Loucy (cell line): ENCODE measurements at regions not wholly inside any gene's neighbourhood (a gene's known extent, or its start where the extent isn't known, plus 50 kb on each side); places are given as distances from the start of the nearest gene placed in this dataset.

ENCODE experiments used
- H2AFZ ChIP-seq: fragments of 200-600 bp; sonication (generic); 2 replicates; pipeline ENCODE4 v1.6.0; 2016; ENCODE audit warnings: antibody characterized with exemption, mild to moderate bottlenecking, low read length, moderate library complexity
- H3F3A ChIP-seq: fragments of 200-600 bp; 2 replicates; pipeline ENCODE4 v1.6.0; 2016; ENCODE audit warnings: antibody characterized with exemption, low read depth, mild to moderate bottlenecking
- H3K27me3 ChIP-seq: fragments of 200-600 bp; sonication (generic); 2 replicates; pipeline ENCODE4 v1.6.1; 2014; ENCODE audit warnings: low read length, mild to moderate bottlenecking; ENCODE audit not compliant: insufficient read depth, poor library complexity, severe bottlenecking
- H3K36me3 ChIP-seq: fragments of 200-600 bp; sonication (generic); 2 replicates; pipeline ENCODE4 v1.6.1; 2016; ENCODE audit warnings: low read length; ENCODE audit not compliant: insufficient read depth
- H3K4me1 ChIP-seq: fragments of 200-600 bp; sonication (generic); 2 replicates; pipeline ENCODE4 v1.5.1; 2014; ENCODE audit warnings: low read length, mild to moderate bottlenecking; ENCODE audit not compliant: insufficient read depth, poor library complexity, severe bottlenecking
- H3K4me2 ChIP-seq: fragments of 200-600 bp; sonication (generic); 2 replicates; pipeline ENCODE4 v1.6.0; 2014; ENCODE audit warnings: antibody characterized with exemption, low read length, low read depth, mild to moderate bottlenecking; ENCODE audit not compliant: poor library complexity, severe bottlenecking
- H3K4me3 ChIP-seq: fragments of 200-600 bp; sonication (generic); 2 replicates; pipeline ENCODE4 v1.5.1; 2014; ENCODE audit warnings: low read length, mild to moderate bottlenecking, mixed read lengths; ENCODE audit not compliant: poor library complexity, severe bottlenecking
- H3K79me2 ChIP-seq: fragments of 200-600 bp; sonication (generic); 2 replicates; pipeline ENCODE4 v1.6.1; 2014; ENCODE audit warnings: low read length; ENCODE audit not compliant: insufficient read depth
- H3K9ac ChIP-seq: fragments of 200-600 bp; sonication (generic); 2 replicates; pipeline ENCODE4 v1.6.0; 2014; ENCODE audit warnings: mild to moderate bottlenecking, low read depth, low read length, moderate library complexity; ENCODE audit not compliant: poor library complexity, severe bottlenecking
- H3K9me2 ChIP-seq: fragments of 200-600 bp; sonication (generic); replicated peaks from 2 replicates; pipeline ENCODE4 v1.6.1; 2016; ENCODE audit warnings: low read depth, low read length, mixed read lengths
- H3K9me3 ChIP-seq: fragments of 200-600 bp; sonication (generic); 2 replicates; pipeline ENCODE4 v1.6.1; 2014; ENCODE audit warnings: mild to moderate bottlenecking, antibody characterized with exemption, low read length, low read depth; ENCODE audit not compliant: insufficient read depth
- H4K20me1 ChIP-seq: fragments of 200-600 bp; sonication (generic); 2 replicates; pipeline ENCODE4 v1.6.0; 2014; ENCODE audit warnings: antibody characterized with exemption, low read length, mild to moderate bottlenecking; ENCODE audit not compliant: insufficient read depth, poor library complexity, severe bottlenecking
- CTCF ChIP-seq: fragments of 200-600 bp; sonication (generic); conservative IDR thresholded peaks from 2 replicates; pipeline ENCODE4 v1.5.1; 2014; ENCODE audit warnings: mild to moderate bottlenecking, antibody characterized with exemption, low read length
- EZH2phosphoT487 ChIP-seq: fragments of 200-600 bp; IDR thresholded peaks from 2 replicates; pipeline ENCODE4 v1.6.1; 2018; ENCODE audit warnings: antibody characterized with exemption, mild to moderate bottlenecking, moderate library complexity, borderline replicate concordance

- H3K4me2 ChIP-seq: no peak overlapping the region
- H3K4me3 ChIP-seq: no peak overlapping the region
- H3K9ac ChIP-seq: no peak overlapping the region
- no peaks in the 10 kb centered on the region for H3F3A ChIP-seq
- no peaks in the 10 kb centered on the region for H3K9me3 ChIP-seq
- peaks cover 7% of the 10 kb centered on the region for H3K4me1 ChIP-seq
- no peaks in the 10 kb centered on the region for H3K9me2 ChIP-seq
- no peak overlapping the region for H2AFZ ChIP-seq
- H3K79me2 ChIP-seq: no peaks in the 10 kb centered on the region
- TF ChIP-seq CTCF: no peak
- TF ChIP-seq EZH2phosphoT487: no peak
- H3K36me3 ChIP-seq: no peaks in the 10 kb centered on the region
- H4K20me1 ChIP-seq: no peaks in the 10 kb centered on the region
- no peaks in the 10 kb centered on the region for H3K27me3 ChIP-seq
Observed at GRCh38 chr22:22362936-22363335, 118.3 kb downstream of the VPREB1 start.

- Histone ChIP-seq H3K4me1 (peaks cover 7% of the 10 kb centered on the region), H3K79me2 (no peaks in the 10 kb centered on the region), H2AFZ (no peak overlapping the region), H3K4me3 (no peak overlapping the region), H3K4me2 (no peak overlapping the region), H3K9me3 (no peaks in the 10 kb centered on the region), H3K9ac (no peak overlapping the region), H3K27me3 (no peaks in the 10 kb centered on the region), H4K20me1 (no peaks in the 10 kb centered on the region), H3K36me3 (no peaks in the 10 kb centered on the region), H3F3A (no peaks in the 10 kb centered on the region), H3K9me2 (no peaks in the 10 kb centered on the region)
- no peak for TF ChIP-seq EZH2phosphoT487
- TF ChIP-seq CTCF: no peak
Observed at GRCh38 chr22:22364207-22364606, 119.6 kb downstream of the VPREB1 start.

- H3K9me3 ChIP-seq: no peaks in the 10 kb centered on the region
- peaks cover 17% of the 10 kb centered on the region for H3K4me1 ChIP-seq
- H3K4me2 ChIP-seq: no peak overlapping the region
- no peaks in the 10 kb centered on the region for H4K20me1 ChIP-seq
- no peaks in the 10 kb centered on the region for H3F3A ChIP-seq
- peak overlapping the region; percentile 82 for H2AFZ ChIP-seq
- H3K27me3 ChIP-seq: no peaks in the 10 kb centered on the region
- H3K9me2 ChIP-seq: no peaks in the 10 kb centered on the region
- TF ChIP-seq CTCF: no peak
- TF ChIP-seq EZH2phosphoT487: no peak
- H3K79me2 ChIP-seq: no peaks in the 10 kb centered on the region
- no peak overlapping the region for H3K4me3 ChIP-seq
- H3K9ac ChIP-seq: no peak overlapping the region
- no peaks in the 10 kb centered on the region for H3K36me3 ChIP-seq
Observed at GRCh38 chr22:22366537-22366936, 122.0 kb downstream of the VPREB1 start.
